Ishikawa (cell line): ENCODE measurements at regions not wholly inside any gene's neighbourhood (a gene's known extent, or its start where the extent isn't known, plus 50 kb on each side); places are given as distances from the start of the nearest gene placed in this dataset.

Experiments
- CEBPB ChIP-seq: IDR thresholded peaks from 2 replicates; pipeline ENCODE4 v1.6.1; 2012
- CREB1 ChIP-seq: IDR thresholded peaks from 2 replicates; pipeline ENCODE4 v1.6.1; 2012; ENCODE audit warnings: low read depth
- EGR1 ChIP-seq: IDR thresholded peaks from 2 replicates; pipeline ENCODE4 v1.6.1; 2012
- EP300 ChIP-seq: IDR thresholded peaks from 2 replicates; pipeline ENCODE4 v1.6.1; 2012; ENCODE audit warnings: borderline replicate concordance
- FOXM1 ChIP-seq: IDR thresholded peaks from 2 replicates; pipeline ENCODE4 v1.6.1; 2012; ENCODE audit warnings: low read depth, borderline replicate concordance
- NFIC ChIP-seq: IDR thresholded peaks from 2 replicates; pipeline ENCODE4 v1.6.1; 2012
- RAD21 ChIP-seq: IDR thresholded peaks from 2 replicates; pipeline ENCODE4 v1.6.1; 2012; ENCODE audit warnings: low read depth
- REST ChIP-seq: IDR thresholded peaks from 2 replicates; pipeline ENCODE4 v1.6.1; 2012; ENCODE audit warnings: low read depth, mild to moderate bottlenecking
- TAF1 ChIP-seq: IDR thresholded peaks from 2 replicates; pipeline ENCODE4 v1.6.1; 2012; ENCODE audit warnings: low read depth, mild to moderate bottlenecking
- TCF12 ChIP-seq: IDR thresholded peaks from 2 replicates; pipeline ENCODE4 v1.6.1; 2012; ENCODE audit warnings: low read depth
- TEAD4 ChIP-seq: IDR thresholded peaks from 2 replicates; pipeline ENCODE4 v1.6.1; 2012
- USF1 ChIP-seq: IDR thresholded peaks from 2 replicates; pipeline ENCODE4 v1.6.1; 2012
- YY1 ChIP-seq: IDR thresholded peaks from 2 replicates; pipeline ENCODE4 v1.6.1; 2012; ENCODE audit warnings: low read depth
- ZBTB7A ChIP-seq: IDR thresholded peaks from 2 replicates; pipeline ENCODE4 v1.6.1; 2012; ENCODE audit warnings: low read depth
- TF ChIP-seq, protein P1 (sequence below): IDR thresholded peaks from 2 replicates; pipeline ENCODE4 v1.6.1; 2012

DNA sequence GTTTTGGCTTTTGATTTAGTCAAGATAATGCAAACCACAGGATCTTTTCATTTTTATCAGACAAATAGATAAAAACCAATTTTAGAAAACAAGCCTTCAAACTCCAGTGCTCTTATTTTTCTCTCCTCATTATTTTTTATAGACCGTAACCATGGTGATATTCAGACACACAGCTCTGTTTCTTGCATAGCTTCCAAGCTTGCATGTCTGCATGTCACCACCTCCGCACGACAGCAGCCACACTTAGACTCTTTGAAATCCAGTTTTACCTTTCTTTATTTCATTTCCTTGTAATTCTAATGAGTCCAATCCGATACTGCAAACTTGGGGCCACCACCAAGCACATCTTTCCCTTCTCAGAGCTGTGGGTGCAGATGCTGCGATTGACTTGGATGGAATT is 94.3 kb upstream of the GPM6A start:
- TF ChIP-seq YY1 (no peak), USF1 (no peak)

DNA sequence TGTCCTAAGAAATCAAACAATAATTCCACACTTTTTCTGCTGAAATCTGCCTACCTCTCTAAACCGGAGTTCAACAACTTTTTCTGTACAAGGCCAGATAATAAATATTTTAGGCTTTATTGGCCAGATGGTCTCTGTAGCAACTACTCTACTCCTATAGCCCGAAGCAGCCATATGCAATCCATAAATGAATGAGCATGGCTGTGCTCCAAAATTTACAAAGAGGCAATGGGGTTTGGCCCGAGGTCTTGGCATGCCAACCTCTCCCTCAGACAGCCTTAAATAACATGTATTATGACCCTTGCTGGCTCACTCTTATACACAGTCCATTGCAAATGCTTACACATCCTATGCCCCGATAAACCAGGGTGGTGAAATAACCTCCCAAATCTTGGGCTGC is 98.6 kb upstream of the GPM6A start:
- TF ChIP-seq REST (no peak), NFIC (no peak), CEBPB (no peak), RAD21 (no peak), YY1 (no peak), TEAD4 (no peak), TCF12 (no peak), EGR1 (no peak), USF1 (no peak), ZBTB7A (no peak), TAF1 (no peak), FOXM1 (no peak), EP300 (no peak)
- TF ChIP-seq, protein P1, sequence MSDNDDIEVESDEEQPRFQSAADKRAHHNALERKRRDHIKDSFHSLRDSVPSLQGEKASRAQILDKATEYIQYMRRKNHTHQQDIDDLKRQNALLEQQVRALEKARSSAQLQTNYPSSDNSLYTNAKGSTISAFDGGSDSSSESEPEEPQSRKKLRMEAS = no peak

DNA sequence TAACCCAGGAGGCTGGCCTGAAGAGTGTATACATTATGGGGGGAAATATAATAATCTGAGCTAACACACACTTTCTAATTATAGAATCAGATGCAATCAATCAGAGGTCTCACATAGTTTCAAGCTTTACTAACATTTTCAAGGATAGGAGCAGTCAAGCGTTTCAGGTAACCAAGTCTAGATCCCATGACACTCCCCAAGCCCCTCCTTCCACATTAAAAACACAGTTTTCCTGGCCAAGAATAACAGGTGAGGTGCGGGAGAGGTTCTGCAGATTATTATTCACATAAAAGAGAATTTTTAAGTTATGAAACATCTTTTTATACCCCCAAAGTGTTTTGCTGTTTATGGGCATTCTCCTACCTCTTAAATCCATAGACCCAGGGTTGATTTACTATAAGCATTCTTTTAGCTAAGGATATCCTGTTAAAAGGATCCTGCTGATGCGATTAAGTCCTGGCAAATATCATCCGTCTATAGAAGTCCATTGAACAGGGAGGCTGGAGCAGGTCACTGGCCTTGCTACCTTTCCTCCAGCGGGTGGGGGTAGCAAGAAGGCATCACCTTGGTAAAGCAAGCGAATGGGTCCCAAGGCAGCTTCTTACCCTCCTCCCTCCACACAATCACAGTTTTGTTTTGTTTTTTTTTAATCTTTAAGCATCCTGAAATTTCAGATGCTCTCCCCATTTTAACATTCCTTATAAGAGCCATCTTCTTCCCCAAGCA is 104.7 kb upstream of the GPM6A start:
- TF ChIP-seq TAF1 (no peak), FOXM1 (no peak), EP300 (no peak), USF1 (no peak), TEAD4 (no peak), ZBTB7A (no peak), TCF12 (no peak), RAD21 (no peak)
- TF ChIP-seq, protein P1 = no peak

GRCh38 chr4:175927121-175927520 is 115.1 kb upstream of the GPM6A start:
- TF ChIP-seq REST = no peak
- no peak for TF ChIP-seq CEBPB

- TF ChIP-seq CREB1 = no peak
- TF ChIP-seq EP300 = no peak
- no peak for TF ChIP-seq ZBTB7A
- TF ChIP-seq FOXM1 = no peak
Measured at GRCh38 chr4:175929441-175929840, 117.4 kb upstream of the GPM6A start.

DNA sequence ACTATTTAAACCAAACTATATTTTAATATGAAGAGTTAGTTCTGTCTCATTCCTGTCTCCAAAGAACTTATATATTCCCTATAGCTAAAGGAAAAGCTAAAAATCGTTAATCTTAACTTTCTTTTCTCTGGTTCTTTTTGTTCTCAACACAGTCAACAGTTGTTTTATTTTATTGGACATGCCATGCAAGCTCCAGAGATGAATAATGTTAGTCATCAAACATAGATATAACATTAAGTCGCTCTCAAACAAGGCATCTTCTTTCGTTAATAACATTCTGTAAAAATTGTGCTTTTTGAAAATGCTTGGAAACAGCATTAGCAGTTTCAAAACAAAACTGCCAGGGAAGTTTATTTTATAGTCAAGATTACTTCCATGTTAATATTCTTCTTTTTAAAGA is 117.9 kb upstream of the GPM6A start:
- TF ChIP-seq REST = no peak
- no peak for TF ChIP-seq TEAD4
- TF ChIP-seq YY1 = no peak
- TF ChIP-seq ZBTB7A = no peak
- TF ChIP-seq USF1 = no peak
- TF ChIP-seq, protein P1 = no peak
- TF ChIP-seq RAD21 = no peak
- TF ChIP-seq TCF12 = no peak
- TF ChIP-seq NFIC = no peak
- no peak for TF ChIP-seq CREB1
- no peak for TF ChIP-seq CEBPB
- no peak for TF ChIP-seq FOXM1
- TF ChIP-seq EP300 = no peak
- no peak for TF ChIP-seq TAF1
- TF ChIP-seq EGR1 = no peak
